ENCODE measurements at regions not wholly inside any gene's neighbourhood (a gene's known extent, or its start where the extent isn't known, plus 50 kb on each side); places are given as distances from the start of the nearest gene placed in this dataset.

GRCh38 chr14:39716987-39717570 lies 284.8 kb upstream of the FBXO33 start:
- H3K4me3 Mint-ChIP-seq: no peak overlapping the region
- no peaks in the 10 kb centered on the region for H3K27me3 Mint-ChIP-seq (ENCODE audit: insufficient read depth)
- H3K36me3 Mint-ChIP-seq (ENCODE audit: low read depth): no peaks in the 10 kb centered on the region
- no peaks in the 10 kb centered on the region for H3K9me3 Mint-ChIP-seq
- TF ChIP-seq CTCF (conservative IDR thresholded peaks at IDR 0.05): no peak
- Histone ChIP-seq H3K9me3 (ENCODE audit: control insufficient read depth, low read length) (no peaks in the 10 kb centered on the region), H3K27ac (ENCODE audit: low read depth, low read length) (no peak overlapping the region), H3K36me3 (ENCODE audit: control insufficient read depth, insufficient read depth, low read length) (no peaks in the 10 kb centered on the region), H3K4me3 (ENCODE audit: low read length) (no peak overlapping the region), H3K27me3 (ENCODE audit: control insufficient read depth, insufficient read depth, low read length, poor library complexity, severe bottlenecking) (no peaks in the 10 kb centered on the region), H3K9ac (ENCODE audit: extremely low read depth, low read length, poor library complexity, severe bottlenecking) (no peak overlapping the region), H3K4me1 (ENCODE audit: control insufficient read depth, insufficient read depth, low read length) (no peaks in the 10 kb centered on the region)
- WGBS, 2 experiments (ENCODE audit: insufficient coverage in 1 of 2, insufficient read length in 1 of 2): 80 to 92% methylated on average over 1 to 3 of the region's 3 CpGs
- no peak for DNase-seq
- no peak overlapping the region for H3K27ac Mint-ChIP-seq
- peaks cover 12% of the 10 kb centered on the region for H3K4me1 Mint-ChIP-seq

- H3K27ac ChIP-seq (ENCODE audit: low read depth, low read length): no peak overlapping the region
- no peaks in the 10 kb centered on the region for H3K27me3 ChIP-seq (ENCODE audit: control insufficient read depth, insufficient read depth, low read length, poor library complexity, severe bottlenecking)
- WGBS, 2 experiments (ENCODE audit: insufficient coverage in 1 of 2, insufficient read length in 1 of 2): 50% methylated on average over 1 of the region's 1 CpG; no CpG with 5 or more reads in 1 of the 2 experiments
- H3K4me3 Mint-ChIP-seq: no peak overlapping the region
- H3K27ac Mint-ChIP-seq: no peak overlapping the region
- DNase-seq: no peak
- H3K9me3 Mint-ChIP-seq: peaks cover 6% of the 10 kb centered on the region
- H3K4me1 ChIP-seq (ENCODE audit: control insufficient read depth, insufficient read depth, low read length): no peaks in the 10 kb centered on the region
- H3K4me3 ChIP-seq (ENCODE audit: low read length): no peak overlapping the region
- no peak for TF ChIP-seq CTCF (conservative IDR thresholded peaks at IDR 0.05)
- no peaks in the 10 kb centered on the region for H3K36me3 ChIP-seq (ENCODE audit: control insufficient read depth, insufficient read depth, low read length)
- H3K27me3 Mint-ChIP-seq (ENCODE audit: insufficient read depth): no peaks in the 10 kb centered on the region
- no peaks in the 10 kb centered on the region for H3K36me3 Mint-ChIP-seq (ENCODE audit: low read depth)
- peaks cover 12% of the 10 kb centered on the region for H3K4me1 Mint-ChIP-seq
- no peaks in the 10 kb centered on the region for H3K9me3 ChIP-seq (ENCODE audit: control insufficient read depth, low read length)
- H3K9ac ChIP-seq (ENCODE audit: extremely low read depth, low read length, poor library complexity, severe bottlenecking): no peak overlapping the region
These were observed 280.2 kb upstream of the FBXO33 start for GRCh38 chr14:39712293-39712999.

- Histone ChIP-seq H3K27me3 (ENCODE audit: control insufficient read depth, insufficient read depth, low read length, poor library complexity, severe bottlenecking) (no peaks in the 10 kb centered on the region), H3K9me3 (ENCODE audit: control insufficient read depth, low read length) (no peaks in the 10 kb centered on the region), H3K9ac (ENCODE audit: extremely low read depth, low read length, poor library complexity, severe bottlenecking) (no peak overlapping the region), H3K27ac (ENCODE audit: low read depth, low read length) (no peak overlapping the region), H3K4me3 (ENCODE audit: low read length) (no peak overlapping the region), H3K4me1 (ENCODE audit: control insufficient read depth, insufficient read depth, low read length) (no peaks in the 10 kb centered on the region), H3K36me3 (ENCODE audit: control insufficient read depth, insufficient read depth, low read length) (no peaks in the 10 kb centered on the region)
- Mint-ChIP-seq H3K4me3 (no peak overlapping the region), H3K27me3 (ENCODE audit: insufficient read depth) (no peaks in the 10 kb centered on the region), H3K9me3 (peaks cover 31% of the 10 kb centered on the region), H3K27ac (no peak overlapping the region), H3K4me1 (no peaks in the 10 kb centered on the region), H3K36me3 (ENCODE audit: low read depth) (peaks cover 2% of the 10 kb centered on the region)
- DNase-seq: no peak
- TF ChIP-seq CTCF (conservative IDR thresholded peaks at IDR 0.05): peak; percentile 24
- 74 to 83% methylated on average over 1 to 2 of the region's 2 CpGs for WGBS, 2 experiments (ENCODE audit: insufficient coverage in 1 of 2, insufficient read length in 1 of 2)
These were observed 272.4 kb upstream of the FBXO33 start for GRCh38 chr14:39704594-39704993.
